ENCODE measurements at regions not wholly inside any gene's neighbourhood (a gene's known extent, or its start where the extent isn't known, plus 50 kb on each side); places are given as distances from the start of the nearest gene placed in this dataset.

DNA sequence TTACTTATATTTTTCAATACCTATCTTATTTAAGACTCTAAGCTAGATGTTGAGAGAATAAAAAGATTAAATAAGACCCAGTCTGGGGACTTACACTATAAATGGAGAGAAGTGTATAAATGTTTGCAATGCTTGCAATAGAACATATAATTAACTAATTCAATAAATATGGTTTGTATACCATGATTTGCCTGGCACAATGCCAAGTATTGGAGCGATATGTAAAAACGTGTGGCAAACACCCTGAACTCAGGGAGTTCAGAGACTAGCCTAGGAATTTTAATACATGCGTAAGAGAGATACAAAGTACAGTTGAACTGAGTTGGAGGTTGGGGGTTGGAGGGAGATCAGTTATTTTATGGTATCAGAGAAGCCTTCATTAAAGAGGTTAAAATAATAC is 251.8 kb upstream of the DDX18 start (continued):
- TF ChIP-seq, protein P1, sequence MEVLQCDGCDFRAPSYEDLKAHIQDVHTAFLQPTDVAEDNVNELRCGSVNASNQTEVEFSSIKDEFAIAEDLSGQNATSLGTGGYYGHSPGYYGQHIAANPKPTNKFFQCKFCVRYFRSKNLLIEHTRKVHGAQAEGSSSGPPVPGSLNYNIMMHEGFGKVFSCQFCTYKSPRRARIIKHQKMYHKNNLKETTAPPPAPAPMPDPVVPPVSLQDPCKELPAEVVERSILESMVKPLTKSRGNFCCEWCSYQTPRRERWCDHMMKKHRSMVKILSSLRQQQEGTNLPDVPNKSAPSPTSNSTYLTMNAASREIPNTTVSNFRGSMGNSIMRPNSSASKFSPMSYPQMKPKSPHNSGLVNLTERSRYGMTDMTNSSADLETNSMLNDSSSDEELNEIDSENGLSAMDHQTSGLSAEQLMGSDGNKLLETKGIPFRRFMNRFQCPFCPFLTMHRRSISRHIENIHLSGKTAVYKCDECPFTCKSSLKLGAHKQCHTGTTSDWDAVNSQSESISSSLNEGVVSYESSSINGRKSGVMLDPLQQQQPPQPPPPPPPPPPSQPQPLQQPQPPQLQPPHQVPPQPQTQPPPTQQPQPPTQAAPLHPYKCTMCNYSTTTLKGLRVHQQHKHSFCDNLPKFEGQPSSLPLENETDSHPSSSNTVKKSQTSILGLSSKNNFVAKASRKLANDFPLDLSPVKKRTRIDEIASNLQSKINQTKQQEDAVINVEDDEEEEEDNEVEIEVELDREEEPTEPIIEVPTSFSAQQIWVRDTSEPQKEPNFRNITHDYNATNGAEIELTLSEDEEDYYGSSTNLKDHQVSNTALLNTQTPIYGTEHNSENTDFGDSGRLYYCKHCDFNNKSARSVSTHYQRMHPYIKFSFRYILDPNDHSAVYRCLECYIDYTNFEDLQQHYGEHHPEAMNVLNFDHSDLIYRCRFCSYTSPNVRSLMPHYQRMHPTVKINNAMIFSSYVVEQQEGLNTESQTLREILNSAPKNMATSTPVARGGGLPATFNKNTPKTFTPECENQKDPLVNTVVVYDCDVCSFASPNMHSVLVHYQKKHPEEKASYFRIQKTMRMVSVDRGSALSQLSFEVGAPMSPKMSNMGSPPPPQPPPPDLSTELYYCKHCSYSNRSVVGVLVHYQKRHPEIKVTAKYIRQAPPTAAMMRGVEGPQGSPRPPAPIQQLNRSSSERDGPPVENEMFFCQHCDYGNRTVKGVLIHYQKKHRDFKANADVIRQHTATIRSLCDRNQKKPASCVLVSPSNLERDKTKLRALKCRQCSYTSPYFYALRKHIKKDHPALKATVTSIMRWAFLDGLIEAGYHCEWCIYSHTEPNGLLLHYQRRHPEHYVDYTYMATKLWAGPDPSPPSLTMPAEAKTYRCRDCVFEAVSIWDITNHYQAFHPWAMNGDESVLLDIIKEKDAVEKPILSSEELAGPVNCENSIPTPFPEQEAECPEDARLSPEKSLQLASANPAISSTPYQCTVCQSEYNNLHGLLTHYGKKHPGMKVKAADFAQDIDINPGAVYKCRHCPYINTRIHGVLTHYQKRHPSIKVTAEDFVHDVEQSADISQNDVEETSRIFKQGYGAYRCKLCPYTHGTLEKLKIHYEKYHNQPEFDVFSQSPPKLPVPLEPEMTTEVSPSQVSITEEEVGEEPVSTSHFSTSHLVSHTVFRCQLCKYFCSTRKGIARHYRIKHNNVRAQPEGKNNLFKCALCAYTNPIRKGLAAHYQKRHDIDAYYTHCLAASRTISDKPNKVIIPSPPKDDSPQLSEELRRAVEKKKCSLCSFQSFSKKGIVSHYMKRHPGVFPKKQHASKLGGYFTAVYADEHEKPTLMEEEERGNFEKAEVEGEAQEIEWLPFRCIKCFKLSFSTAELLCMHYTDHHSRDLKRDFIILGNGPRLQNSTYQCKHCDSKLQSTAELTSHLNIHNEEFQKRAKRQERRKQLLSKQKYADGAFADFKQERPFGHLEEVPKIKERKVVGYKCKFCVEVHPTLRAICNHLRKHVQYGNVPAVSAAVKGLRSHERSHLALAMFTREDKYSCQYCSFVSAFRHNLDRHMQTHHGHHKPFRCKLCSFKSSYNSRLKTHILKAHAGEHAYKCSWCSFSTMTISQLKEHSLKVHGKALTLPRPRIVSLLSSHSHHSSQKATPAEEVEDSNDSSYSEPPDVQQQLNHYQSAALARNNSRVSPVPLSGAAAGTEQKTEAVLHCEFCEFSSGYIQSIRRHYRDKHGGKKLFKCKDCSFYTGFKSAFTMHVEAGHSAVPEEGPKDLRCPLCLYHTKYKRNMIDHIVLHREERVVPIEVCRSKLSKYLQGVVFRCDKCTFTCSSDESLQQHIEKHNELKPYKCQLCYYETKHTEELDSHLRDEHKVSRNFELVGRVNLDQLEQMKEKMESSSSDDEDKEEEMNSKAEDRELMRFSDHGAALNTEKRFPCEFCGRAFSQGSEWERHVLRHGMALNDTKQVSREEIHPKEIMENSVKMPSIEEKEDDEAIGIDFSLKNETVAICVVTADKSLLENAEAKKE (CRISPR knock-in tag; IDR thresholded peaks at IDR 0.05): no peak
- TF ChIP-seq ZNF331 (CRISPR knock-in tag; IDR thresholded peaks at IDR 0.05; ENCODE audit: low read depth): no peak

DNA sequence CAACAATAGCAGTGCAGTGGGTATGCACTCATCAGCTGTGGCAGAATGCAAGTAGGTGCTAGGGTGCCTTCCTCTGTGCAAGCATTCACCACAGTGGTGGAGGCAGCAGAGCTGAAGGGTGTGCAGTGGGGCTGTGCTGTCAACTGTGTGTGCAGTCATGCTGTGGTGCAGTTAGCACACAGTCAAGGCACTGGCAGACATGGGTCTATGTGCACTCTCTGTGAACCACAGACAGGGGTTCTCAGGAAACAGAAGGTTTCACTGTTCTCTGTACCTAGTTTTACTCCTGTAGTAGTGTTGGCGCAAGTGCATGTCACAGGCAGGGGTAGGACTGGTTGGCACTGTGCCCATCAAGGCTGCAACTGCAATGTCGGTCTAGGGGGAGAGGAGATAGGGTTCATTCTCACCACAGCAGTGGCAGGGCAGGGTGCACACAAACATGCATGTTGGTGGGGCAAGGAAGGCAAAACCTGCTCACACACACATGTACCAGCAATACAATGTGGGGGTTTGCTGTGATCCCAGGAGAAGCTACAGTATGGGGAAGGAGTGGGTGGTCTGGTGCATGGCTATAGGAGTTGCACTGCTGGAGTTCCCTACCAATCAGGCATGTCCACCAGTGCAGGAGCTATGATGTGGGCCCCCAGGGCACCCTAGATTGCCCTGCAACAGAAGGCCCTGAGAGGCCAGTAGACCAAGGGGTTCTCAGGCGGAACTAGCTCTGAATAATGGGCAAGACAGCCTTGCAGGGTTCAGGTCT is 242.7 kb upstream of the DDX18 start:
- H3K4me2 ChIP-seq: no peak overlapping the region
- no peak for TF ChIP-seq ZNF114 (CRISPR knock-in tag; IDR thresholded peaks at IDR 0.05)
- TF ChIP-seq, protein P2, sequence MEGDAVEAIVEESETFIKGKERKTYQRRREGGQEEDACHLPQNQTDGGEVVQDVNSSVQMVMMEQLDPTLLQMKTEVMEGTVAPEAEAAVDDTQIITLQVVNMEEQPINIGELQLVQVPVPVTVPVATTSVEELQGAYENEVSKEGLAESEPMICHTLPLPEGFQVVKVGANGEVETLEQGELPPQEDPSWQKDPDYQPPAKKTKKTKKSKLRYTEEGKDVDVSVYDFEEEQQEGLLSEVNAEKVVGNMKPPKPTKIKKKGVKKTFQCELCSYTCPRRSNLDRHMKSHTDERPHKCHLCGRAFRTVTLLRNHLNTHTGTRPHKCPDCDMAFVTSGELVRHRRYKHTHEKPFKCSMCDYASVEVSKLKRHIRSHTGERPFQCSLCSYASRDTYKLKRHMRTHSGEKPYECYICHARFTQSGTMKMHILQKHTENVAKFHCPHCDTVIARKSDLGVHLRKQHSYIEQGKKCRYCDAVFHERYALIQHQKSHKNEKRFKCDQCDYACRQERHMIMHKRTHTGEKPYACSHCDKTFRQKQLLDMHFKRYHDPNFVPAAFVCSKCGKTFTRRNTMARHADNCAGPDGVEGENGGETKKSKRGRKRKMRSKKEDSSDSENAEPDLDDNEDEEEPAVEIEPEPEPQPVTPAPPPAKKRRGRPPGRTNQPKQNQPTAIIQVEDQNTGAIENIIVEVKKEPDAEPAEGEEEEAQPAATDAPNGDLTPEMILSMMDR (conservative IDR thresholded peaks at IDR 0.05; ENCODE audit: low read depth in 2 of 2): no peak
- TF ChIP-seq, protein P3, sequence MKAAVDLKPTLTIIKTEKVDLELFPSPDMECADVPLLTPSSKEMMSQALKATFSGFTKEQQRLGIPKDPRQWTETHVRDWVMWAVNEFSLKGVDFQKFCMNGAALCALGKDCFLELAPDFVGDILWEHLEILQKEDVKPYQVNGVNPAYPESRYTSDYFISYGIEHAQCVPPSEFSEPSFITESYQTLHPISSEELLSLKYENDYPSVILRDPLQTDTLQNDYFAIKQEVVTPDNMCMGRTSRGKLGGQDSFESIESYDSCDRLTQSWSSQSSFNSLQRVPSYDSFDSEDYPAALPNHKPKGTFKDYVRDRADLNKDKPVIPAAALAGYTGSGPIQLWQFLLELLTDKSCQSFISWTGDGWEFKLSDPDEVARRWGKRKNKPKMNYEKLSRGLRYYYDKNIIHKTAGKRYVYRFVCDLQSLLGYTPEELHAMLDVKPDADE (IDR thresholded peaks at IDR 0.05): no peak
- TF ChIP-seq, protein P4, sequence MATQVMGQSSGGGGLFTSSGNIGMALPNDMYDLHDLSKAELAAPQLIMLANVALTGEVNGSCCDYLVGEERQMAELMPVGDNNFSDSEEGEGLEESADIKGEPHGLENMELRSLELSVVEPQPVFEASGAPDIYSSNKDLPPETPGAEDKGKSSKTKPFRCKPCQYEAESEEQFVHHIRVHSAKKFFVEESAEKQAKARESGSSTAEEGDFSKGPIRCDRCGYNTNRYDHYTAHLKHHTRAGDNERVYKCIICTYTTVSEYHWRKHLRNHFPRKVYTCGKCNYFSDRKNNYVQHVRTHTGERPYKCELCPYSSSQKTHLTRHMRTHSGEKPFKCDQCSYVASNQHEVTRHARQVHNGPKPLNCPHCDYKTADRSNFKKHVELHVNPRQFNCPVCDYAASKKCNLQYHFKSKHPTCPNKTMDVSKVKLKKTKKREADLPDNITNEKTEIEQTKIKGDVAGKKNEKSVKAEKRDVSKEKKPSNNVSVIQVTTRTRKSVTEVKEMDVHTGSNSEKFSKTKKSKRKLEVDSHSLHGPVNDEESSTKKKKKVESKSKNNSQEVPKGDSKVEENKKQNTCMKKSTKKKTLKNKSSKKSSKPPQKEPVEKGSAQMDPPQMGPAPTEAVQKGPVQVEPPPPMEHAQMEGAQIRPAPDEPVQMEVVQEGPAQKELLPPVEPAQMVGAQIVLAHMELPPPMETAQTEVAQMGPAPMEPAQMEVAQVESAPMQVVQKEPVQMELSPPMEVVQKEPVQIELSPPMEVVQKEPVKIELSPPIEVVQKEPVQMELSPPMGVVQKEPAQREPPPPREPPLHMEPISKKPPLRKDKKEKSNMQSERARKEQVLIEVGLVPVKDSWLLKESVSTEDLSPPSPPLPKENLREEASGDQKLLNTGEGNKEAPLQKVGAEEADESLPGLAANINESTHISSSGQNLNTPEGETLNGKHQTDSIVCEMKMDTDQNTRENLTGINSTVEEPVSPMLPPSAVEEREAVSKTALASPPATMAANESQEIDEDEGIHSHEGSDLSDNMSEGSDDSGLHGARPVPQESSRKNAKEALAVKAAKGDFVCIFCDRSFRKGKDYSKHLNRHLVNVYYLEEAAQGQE (IDR thresholded peaks at IDR 0.05; ENCODE audit: unreplicated experiment): no peak
- no peak for TF ChIP-seq NANOG (IDR thresholded peaks at IDR 0.05; ENCODE audit: borderline replicate concordance)
- no peak for TF ChIP-seq CREB1 (CRISPR knock-in tag; IDR thresholded peaks at IDR 0.05; ENCODE audit: low read depth)
- no peak for TF ChIP-seq EZH2phosphoT487 (IDR thresholded peaks at IDR 0.05; ENCODE audit: unreplicated experiment)
- no peak for TF ChIP-seq EZH2 (IDR thresholded peaks at IDR 0.05; ENCODE audit: low read depth, unreplicated experiment)
- no peak for TF ChIP-seq POLR2AphosphoS5 (IDR thresholded peaks at IDR 0.05; ENCODE audit: low read depth)
- no peak overlapping the region for H2AFZ ChIP-seq
- H3K4me1 ChIP-seq (ENCODE audit: insufficient read depth): no peaks in the 10 kb centered on the region
- no peaks in the 10 kb centered on the region for H3K27me3 ChIP-seq (ENCODE audit: insufficient read depth)
- H4K20me1 ChIP-seq (replicated peaks; ENCODE audit: insufficient read depth): no peaks in the 10 kb centered on the region
- H3K4me3 ChIP-seq: no peak overlapping the region
- Mint-ChIP-seq H3K36me3 (ENCODE audit: low read depth) (peaks cover 64% of the 10 kb centered on the region), H3K9me3 (peaks cover 67% of the 10 kb centered on the region), H3K27ac (no peak overlapping the region), H3K4me3 (no peak overlapping the region), H3K4me1 (no peaks in the 10 kb centered on the region), H3K27me3 (ENCODE audit: insufficient read depth, low read depth, poor library complexity) (peaks cover 2% of the 10 kb centered on the region)
- no peaks in the 10 kb centered on the region for H3F3A ChIP-seq (replicated peaks; ENCODE audit: low read depth)
- H3K79me2 ChIP-seq (replicated peaks; ENCODE audit: insufficient read depth): no peaks in the 10 kb centered on the region
- DNase-seq (ENCODE audit: low spot score) (no peak), ATAC-seq (no peak)
- no peak overlapping the region for H3K27ac ChIP-seq (ENCODE audit: low read depth)
- 0 out of 2 replicates have a peak, but pooled peaks cover 3% of the 10 kb centered on the region for H3K9me2 ChIP-seq (ENCODE audit: insufficient read depth)
- H3K36me3 ChIP-seq (ENCODE audit: insufficient read depth): no peaks in the 10 kb centered on the region; the same call in none of the 2 replicates
